ENCODE measurements at regions not wholly inside any gene's neighbourhood (a gene's known extent, or its start where the extent isn't known, plus 50 kb on each side); places are given as distances from the start of the nearest gene placed in this dataset.

DNA sequence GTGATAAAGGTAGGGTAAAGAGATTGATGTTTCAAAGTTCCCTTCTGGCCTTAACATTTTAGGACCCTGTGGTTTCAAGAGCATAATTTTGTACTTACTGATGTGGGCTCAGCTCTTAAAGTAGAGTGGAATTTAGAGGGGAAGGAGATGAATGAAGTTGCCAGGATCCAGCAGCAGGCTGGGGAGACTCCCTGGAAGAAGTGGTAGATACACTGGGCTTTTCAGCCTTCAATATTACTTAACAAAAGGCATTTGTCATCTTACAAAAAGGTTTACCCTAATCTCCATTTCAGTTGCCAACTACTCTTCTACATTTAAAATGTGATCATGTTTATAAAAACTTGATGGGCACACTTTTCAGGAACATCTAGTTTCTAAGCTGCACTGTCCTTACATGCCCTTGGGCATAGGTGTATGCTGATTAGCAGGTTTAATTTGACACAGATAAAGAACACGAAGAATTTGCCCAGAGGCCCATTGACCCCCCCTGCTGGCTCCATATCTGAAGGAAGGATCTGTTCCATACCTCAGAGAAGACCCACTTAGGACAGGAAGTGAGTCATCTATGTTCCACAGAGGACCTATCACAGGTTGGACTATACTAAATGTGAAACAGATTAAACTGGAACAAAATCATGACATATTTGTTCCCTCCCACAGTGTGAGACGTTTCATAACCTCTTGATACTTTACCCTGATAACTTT is 93.0 kb upstream of the LPP start:
- intact Hi-C loops (cut with micrococcal nuclease; ENCODE audit: unreplicated experiment), result no loop called here
- Mint-ChIP-seq H3K27me3 (ENCODE audit: insufficient read depth, unreplicated experiment) (no peaks in the 10 kb centered on the region), H3K27ac (ENCODE audit: unreplicated experiment) (no peak overlapping the region), H3K4me1 (ENCODE audit: low read depth, unreplicated experiment) (peaks cover 27% of the 10 kb centered on the region), H3K9me3 (ENCODE audit: unreplicated experiment) (no peaks in the 10 kb centered on the region), H3K36me3 (ENCODE audit: insufficient read depth, unreplicated experiment) (no peaks in the 10 kb centered on the region), H3K4me3 (ENCODE audit: unreplicated experiment) (no peak overlapping the region)
- peak; percentile 69 to 83 for DNase-seq
- TF ChIP-seq, protein P1, sequence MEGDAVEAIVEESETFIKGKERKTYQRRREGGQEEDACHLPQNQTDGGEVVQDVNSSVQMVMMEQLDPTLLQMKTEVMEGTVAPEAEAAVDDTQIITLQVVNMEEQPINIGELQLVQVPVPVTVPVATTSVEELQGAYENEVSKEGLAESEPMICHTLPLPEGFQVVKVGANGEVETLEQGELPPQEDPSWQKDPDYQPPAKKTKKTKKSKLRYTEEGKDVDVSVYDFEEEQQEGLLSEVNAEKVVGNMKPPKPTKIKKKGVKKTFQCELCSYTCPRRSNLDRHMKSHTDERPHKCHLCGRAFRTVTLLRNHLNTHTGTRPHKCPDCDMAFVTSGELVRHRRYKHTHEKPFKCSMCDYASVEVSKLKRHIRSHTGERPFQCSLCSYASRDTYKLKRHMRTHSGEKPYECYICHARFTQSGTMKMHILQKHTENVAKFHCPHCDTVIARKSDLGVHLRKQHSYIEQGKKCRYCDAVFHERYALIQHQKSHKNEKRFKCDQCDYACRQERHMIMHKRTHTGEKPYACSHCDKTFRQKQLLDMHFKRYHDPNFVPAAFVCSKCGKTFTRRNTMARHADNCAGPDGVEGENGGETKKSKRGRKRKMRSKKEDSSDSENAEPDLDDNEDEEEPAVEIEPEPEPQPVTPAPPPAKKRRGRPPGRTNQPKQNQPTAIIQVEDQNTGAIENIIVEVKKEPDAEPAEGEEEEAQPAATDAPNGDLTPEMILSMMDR (IDR thresholded peaks at IDR 0.05; ENCODE audit: insufficient read depth in 1 of 2, low read depth in 1 of 2, low read length in 1 of 2, severe bottlenecking in 1 of 2, unreplicated experiment in 1 of 2), result peak in 1 of 2 experiments; percentile 11
- Histone ChIP-seq H3K27me3 (replicated peaks; ENCODE audit: control insufficient read depth, insufficient read depth, low read length) (no peaks in the 10 kb centered on the region), H3K9me3 (no peaks in the 10 kb centered on the region), H3K36me3 (ENCODE audit: control insufficient read depth, insufficient read depth, low read length) (no peaks in the 10 kb centered on the region), H3K4me3 (ENCODE audit: low read depth, low read length) (no peak overlapping the region), H3K4me1 (peaks cover 63% of the 10 kb centered on the region)
- ChIA-PET POLR2A (no interaction called here), CTCF (no interaction called here)
- BruUV-seq (replicated peaks), result no TSS peak

DNA sequence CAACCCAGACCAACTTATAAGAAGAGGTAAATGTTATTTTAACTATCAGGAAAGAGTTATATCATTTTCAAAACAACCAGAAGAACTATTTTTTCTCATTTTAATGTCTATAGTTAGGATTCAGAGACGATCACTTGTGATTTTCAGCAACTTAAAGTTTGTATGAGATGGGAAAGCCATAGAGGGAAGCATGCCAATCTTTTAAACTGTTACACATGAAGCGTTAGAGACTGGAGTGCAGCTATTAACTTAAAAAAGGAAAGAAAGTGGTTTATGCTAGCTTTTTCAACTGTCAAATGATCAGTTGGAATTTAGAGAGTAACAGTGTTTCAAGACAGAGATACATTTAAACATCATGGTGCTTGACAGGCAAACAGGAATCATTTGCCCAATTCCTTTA is 91.7 kb upstream of the LPP start:
- Histone ChIP-seq H3K27me3 (replicated peaks; ENCODE audit: control insufficient read depth, insufficient read depth, low read length) (no peaks in the 10 kb centered on the region), H3K4me3 (ENCODE audit: low read depth, low read length) (no peak overlapping the region), H3K36me3 (ENCODE audit: control insufficient read depth, insufficient read depth, low read length) (no peaks in the 10 kb centered on the region), H3K9me3 (no peaks in the 10 kb centered on the region), H3K4me1 (peaks cover 54% of the 10 kb centered on the region)
- no peaks in the 10 kb centered on the region for H3K36me3 Mint-ChIP-seq (ENCODE audit: insufficient read depth, unreplicated experiment)
- POLR2A ChIA-PET, result no interaction called here
- DNase-seq, result no peak
- CTCF ChIA-PET, result no interaction called here
- H3K4me3 Mint-ChIP-seq (ENCODE audit: unreplicated experiment), result no peak overlapping the region
- H3K27me3 Mint-ChIP-seq (ENCODE audit: insufficient read depth, unreplicated experiment), result no peaks in the 10 kb centered on the region
- intact Hi-C loops (cut with micrococcal nuclease; ENCODE audit: unreplicated experiment), result no loop called here
- no peak overlapping the region for H3K27ac Mint-ChIP-seq (ENCODE audit: unreplicated experiment)
- no peaks in the 10 kb centered on the region for H3K9me3 Mint-ChIP-seq (ENCODE audit: unreplicated experiment)
- TF ChIP-seq, protein P1 (IDR thresholded peaks at IDR 0.05; ENCODE audit: insufficient read depth in 1 of 2, low read depth in 1 of 2, low read length in 1 of 2, severe bottlenecking in 1 of 2, unreplicated experiment in 1 of 2), result no peak
- BruUV-seq (replicated peaks), result no TSS peak
- peaks cover 27% of the 10 kb centered on the region for H3K4me1 Mint-ChIP-seq (ENCODE audit: low read depth, unreplicated experiment)

GRCh38 chr3:188064831-188065493 is 89.0 kb upstream of the LPP start:
- no TSS peak for BruUV-seq (replicated peaks)
- Mint-ChIP-seq H3K4me1 (ENCODE audit: low read depth, unreplicated experiment) (peaks cover 23% of the 10 kb centered on the region), H3K27ac (ENCODE audit: unreplicated experiment) (peak overlapping the region; percentile 63), H3K9me3 (ENCODE audit: unreplicated experiment) (no peaks in the 10 kb centered on the region), H3K36me3 (ENCODE audit: insufficient read depth, unreplicated experiment) (no peaks in the 10 kb centered on the region), H3K4me3 (ENCODE audit: unreplicated experiment) (no peak overlapping the region), H3K27me3 (ENCODE audit: insufficient read depth, unreplicated experiment) (no peaks in the 10 kb centered on the region)
- DNase-seq, result peak in 1 of 2 experiments; percentile 37
- Histone ChIP-seq H3K4me3 (ENCODE audit: low read depth, low read length) (no peak overlapping the region), H3K36me3 (ENCODE audit: control insufficient read depth, insufficient read depth, low read length) (no peaks in the 10 kb centered on the region), H3K9me3 (no peaks in the 10 kb centered on the region), H3K4me1 (peaks cover 43% of the 10 kb centered on the region), H3K27me3 (replicated peaks; ENCODE audit: control insufficient read depth, insufficient read depth, low read length) (no peaks in the 10 kb centered on the region)
- POLR2A ChIA-PET, result interaction anchor here (1.6 kb wide), 1 partner anchor 88 kb away, joined by 9 read pairs; the partner anchor contains the start of gene LPP
- CTCF ChIA-PET, result interaction anchor here (0.7 to 1.2 kb wide), 2 partner anchors 88 to 322 kb away, joined by 3 read pairs; no protein-coding TSS in a partner anchor
- TF ChIP-seq, protein P1 (IDR thresholded peaks at IDR 0.05; ENCODE audit: insufficient read depth in 1 of 2, low read depth in 1 of 2, low read length in 1 of 2, severe bottlenecking in 1 of 2, unreplicated experiment in 1 of 2), result no peak
- intact Hi-C loops (cut with micrococcal nuclease; ENCODE audit: unreplicated experiment), result loop anchor here (1.0 to 2.0 kb wide), 3 partner anchors 18 to 58 kb away; no protein-coding TSS in a partner anchor

All from Caco-2 (cell line).